ENCODE measurements at regions not wholly inside any gene's neighbourhood (a gene's known extent, or its start where the extent isn't known, plus 50 kb on each side); places are given as distances from the start of the nearest gene placed in this dataset.

DNA sequence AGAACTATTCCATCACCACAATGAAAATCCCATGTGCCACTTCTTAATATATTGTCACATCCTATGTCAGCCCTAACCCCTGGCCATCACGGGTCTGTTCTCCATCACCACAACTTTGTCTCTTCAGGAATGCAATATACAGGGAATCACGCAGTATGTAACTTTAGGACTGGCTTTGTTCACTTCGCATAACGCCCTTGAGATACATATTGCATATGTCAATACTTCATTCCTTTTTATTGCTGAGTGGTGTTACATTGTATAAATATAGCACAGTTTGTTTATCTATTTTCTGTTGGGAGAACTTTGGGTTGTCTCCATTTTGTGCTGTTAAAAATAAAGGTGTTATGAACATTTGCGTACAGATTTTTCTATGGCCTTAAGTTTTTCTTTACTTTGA is 195.4 kb upstream of the ZMIZ1 start:
- DNase-seq (no peak), ATAC-seq (no peak)

DNA sequence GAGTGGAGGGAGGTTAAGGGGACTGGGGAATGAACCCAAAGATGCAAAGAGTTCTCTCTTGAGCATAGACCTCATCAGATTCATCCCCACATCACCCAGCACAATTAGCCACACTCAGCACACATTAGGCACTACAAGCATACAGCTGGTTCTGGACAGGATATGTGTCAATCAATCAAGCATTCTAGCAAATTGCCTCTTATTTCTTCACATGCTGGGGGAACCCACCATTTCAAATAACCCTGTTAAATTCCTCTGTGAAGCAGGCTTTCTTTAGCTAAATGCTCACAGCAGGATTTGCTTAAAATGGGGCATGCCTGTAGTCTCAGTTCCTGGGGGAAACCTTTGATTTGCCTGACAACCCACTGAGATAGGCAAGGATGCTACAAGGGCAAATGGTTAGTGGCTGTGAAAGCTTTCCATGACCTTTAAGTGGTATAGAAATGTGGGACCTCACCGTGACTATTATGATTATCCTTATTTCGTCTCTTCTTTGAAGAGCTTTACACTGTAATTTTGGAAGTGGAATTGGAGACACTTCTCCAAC is 193.4 kb upstream of the ZMIZ1 start:
- ATAC-seq = no peak
- no peak for DNase-seq

DNA sequence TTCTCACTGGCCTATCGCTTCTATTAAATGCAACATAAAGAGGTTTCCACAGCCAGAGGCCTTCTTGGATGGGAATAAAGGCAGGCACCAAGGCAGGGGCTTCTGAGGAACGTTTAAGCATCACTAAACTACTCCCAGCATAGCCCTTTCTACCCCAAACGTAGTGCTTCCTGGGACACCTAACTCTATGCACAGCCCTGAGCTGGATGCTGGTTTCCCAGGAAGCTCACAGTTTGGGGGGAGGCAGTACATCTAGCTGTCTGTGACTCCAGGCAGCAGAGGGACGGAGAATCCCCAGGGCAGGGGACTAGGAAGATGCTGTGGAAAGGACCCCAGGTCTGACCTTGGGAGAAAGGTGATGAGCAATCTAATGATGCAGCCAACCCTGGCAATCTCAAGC is 192.8 kb upstream of the ZMIZ1 start:
- no peak for DNase-seq
- no peak for ATAC-seq

DNA sequence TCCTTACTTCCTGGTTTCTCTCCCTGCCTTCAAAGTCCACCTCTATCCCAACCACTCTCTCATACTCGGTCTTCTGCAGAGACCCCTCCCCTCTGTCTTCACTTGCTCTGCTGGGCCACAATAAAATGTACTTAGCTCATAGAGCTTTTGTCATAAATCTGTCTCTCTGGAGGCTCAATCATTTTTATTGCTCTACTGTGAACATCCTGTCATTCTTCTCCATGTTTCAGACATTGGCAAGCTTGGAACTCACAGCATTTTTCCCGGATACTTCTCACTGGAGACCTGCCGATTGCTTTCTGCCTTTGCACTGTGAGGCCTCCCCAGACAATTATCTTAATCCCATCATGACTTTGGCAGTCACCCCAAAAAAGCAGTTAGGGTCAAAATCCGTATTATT is 192.3 kb upstream of the ZMIZ1 start:
- no peak for DNase-seq

DNA sequence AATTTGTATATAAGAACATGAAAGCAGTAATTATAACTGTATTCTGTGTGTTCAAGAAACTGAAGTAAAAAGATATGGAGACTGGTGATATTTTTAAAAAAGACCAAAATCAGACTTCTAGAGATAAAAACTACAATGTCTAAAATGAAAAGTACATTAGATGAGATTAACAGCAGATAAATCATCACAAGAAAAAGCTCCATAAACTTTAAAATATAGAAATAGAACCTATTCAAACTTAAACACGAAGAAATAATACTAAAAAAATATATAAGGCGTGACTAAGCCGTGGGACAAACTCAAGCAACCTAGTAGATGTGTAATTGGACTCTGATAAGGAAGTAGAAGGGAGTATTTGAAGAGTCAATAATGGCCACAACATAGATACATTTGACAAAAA is 189.1 kb upstream of the ZMIZ1 start:
- DNase-seq (no peak), ATAC-seq (no peak)

More for the DNA sequence above, 192.3 kb upstream of the ZMIZ1 start:
- no peak for ATAC-seq

DNA sequence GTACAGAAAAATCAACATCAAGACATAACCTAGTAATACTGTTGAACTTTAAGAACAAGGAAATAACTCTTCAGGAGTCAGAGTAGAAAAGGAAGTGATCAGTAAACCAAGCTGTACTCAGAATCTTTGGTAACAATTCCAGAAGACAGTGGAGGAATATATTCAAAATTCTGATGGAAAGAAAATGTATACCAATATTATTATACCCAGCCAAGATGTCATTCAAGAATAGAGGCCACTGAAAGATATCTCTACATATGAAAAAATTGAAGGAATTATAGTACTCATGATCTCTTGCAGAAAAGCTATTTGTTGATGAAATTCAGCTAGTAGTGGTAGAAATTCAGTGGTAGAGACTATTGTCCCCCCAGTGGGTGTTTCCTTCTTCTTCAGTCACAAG is 182.6 kb upstream of the ZMIZ1 start:
- no peak for DNase-seq
- no peak for ATAC-seq

DNA sequence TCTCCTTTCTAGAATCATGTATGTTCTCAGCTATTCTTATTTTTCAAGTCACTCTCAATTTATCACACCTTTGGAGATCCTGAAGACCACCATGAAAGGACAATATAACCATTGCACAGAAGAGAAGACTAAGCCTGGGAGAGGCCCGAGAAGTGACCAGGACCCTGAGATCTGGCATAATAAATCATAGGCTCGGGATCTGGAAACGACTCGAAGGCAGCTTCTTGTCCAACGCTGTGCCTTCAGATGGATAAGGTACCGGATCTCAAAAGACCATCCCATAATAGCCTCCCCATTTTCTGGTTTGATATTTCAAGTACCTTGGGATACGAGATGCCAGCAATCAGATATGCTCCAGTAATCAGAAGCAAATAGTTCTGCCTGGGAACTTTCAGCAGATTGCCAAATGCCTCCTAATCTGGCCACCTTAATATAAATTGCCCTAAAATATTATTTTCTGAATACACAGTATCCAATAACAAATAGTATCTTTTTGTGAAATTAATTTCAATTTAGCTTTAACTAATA is 179.2 kb upstream of the ZMIZ1 start:
- ATAC-seq (no peak), DNase-seq (no peak)

DNA sequence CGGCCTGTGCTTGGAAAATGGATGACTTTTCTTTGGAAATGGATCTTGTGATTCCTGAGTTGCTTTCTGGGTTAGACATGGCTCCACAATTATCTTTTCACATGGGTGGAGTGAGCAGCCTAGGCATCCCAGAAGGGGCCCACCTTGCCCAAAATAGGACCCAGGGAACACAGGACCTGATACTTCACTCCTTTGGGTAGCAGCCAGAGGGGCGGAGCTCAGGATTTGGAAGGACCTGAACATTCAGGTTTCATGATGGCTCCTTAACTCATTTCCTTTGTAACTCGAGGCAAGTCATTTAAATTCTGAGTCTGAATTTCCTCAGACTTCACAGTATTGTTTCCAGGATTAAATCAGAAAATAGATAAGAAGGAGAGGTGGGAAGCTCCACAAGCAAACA is 178.3 kb upstream of the ZMIZ1 start:
- ATAC-seq (no peak), DNase-seq (no peak)

DNA sequence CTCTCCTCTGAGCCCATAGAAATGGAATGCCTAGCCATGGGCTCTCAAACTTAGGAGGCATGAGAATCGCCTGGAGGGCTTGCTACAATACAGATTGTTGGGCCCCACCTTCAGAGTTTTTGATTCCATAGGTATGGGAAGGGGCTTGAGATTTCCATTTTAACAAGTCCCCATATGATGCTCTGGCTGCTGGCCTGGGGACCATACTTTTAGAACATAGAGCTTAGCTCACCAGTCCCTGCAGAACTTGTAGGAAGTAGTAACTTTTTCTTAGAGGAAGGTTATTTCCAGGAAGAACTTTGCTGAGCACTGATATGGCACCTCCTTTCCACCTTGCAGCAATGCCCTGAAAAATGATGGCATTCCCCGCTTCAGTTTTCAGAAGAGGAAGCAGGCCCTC is 177.0 kb upstream of the ZMIZ1 start:
- ATAC-seq (no peak), DNase-seq (no peak)

DNA sequence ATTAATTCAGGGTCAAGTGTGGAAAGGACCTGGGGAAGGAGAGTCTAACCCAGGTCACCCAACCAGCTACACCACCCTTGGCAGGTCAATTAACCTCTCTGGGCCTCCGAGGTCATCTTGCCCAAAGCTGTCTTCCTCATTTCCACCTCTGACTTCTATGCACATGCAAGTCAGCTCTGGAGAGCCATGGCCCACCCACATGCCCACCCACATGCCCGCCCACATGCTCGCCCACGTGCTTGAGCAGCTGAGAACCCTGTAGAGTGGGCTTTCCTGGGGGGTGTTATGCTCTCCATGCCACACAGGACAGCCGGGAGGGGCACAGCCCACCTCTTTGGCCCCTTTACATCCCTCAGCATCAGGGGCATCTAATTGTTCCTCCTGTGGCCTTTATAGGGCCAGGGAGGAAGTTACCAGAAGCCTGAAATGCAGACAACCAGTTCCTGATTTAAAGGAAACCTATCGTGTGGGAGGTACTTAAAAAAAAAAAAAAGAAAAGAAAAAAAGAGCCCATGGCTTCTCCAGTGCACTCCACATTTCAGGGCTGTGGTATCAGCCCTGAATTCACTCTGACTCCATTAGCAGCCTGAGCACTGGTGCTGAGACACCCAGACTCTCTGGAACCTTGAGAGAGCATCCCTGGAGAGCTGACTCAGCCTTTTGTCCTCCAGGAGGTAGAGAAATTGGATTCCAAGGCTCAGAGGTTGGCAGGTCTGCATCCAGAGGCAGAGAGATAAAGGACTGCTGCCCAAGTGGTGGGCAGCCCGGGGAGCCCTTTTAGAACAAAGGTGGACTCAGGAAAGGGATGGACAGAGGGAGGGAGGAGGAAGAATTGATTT is 176.2 kb upstream of the ZMIZ1 start:
- DNase-seq = no peak
- ATAC-seq = no peak

DNA sequence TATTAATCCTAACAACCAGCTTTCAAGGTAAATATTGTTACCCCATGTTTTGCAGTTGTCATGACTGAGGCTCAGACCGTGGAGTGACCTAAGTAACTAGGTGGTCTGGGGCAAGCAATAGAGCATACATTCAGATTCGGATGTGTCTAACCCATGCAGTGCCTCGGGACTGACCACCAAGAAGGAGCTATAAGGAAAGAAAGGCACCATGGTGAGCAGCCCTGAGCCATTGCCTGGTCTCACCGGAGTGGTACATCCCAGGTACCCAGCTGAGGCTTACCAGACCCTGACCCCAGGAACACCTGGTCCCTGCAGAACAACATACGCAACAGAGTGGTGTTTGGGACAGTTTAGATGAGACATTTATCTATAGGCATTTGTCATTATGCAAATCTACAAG is 175.5 kb upstream of the ZMIZ1 start:
- DNase-seq (no peak), ATAC-seq (no peak)

DNA sequence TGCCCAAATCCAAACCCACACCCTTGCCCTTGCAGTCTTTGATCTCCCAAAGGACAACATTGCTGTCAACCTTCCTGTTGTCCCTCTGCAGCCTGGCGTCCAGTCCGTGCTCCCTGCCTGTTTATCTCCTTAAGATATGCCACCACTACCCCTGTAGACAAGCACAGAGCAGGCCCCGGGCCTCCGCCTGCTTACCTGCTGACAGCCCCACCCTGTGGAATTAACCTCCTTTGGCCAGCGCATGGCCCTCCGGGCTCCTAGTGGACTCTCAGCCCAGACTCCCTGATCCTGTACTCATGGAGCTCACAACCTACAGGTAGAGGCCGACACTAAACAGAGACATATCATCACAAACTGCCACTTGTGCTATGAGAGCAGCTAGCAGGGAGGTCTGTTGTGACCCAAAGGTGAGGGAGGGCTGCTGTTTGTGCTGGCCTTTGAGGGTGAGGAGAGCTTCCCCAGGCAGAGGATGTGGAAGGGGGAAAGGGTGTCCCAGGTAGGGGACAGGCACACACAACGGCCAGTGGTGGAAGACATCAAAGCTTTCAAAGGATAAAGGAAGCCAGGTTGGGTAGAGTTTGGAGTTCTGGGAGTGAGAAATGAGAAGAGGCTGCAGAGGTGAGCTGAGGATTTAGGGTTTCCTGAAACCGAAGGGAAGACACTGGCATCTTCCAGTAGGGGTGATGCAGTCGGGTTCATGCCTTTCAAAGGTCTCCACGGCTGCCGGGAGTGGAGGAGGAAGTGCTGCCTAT is 174.5 kb upstream of the ZMIZ1 start:
- ATAC-seq (no peak), DNase-seq (no peak)

DNA sequence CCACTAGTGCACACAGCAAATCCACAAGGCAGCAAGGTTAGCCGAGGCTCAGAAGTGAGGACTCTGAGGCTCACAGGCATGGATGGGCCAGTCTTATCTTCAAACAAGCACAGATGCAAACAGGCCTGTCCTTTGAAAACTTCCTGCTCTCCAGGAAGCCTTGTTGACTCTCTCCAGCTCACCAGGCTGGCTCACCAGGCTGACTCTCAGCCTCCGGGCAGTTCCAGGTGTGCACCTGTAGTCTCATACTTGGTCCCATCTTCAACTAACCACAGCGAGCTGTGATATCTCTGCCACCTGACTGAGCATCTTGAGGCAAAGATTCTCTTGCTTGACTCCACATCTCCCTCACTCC is 173.9 kb upstream of the ZMIZ1 start:
- ATAC-seq (no peak), DNase-seq (no peak)

DNA sequence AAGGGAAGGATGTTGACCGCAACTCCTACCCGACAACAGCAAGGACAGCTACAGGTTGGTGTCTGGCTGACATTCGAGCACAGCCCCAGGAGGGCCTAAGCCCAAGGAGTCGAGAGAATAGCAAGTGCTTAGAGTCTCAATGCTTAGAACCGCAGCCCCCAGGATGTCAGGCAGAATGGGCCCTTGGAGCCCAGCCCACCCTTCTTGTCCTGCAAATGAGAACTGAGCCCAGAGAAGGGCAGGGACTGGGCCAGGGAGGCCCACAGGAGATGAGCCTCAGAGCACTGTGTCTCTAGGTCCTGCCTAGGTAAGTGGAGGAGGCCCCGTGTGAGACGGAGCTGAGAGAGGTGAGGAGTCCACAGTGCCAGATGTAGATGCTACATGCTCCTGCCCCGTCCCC is 173.3 kb upstream of the ZMIZ1 start:
- DNase-seq = no peak
- ATAC-seq = peak; percentile 10

DNA sequence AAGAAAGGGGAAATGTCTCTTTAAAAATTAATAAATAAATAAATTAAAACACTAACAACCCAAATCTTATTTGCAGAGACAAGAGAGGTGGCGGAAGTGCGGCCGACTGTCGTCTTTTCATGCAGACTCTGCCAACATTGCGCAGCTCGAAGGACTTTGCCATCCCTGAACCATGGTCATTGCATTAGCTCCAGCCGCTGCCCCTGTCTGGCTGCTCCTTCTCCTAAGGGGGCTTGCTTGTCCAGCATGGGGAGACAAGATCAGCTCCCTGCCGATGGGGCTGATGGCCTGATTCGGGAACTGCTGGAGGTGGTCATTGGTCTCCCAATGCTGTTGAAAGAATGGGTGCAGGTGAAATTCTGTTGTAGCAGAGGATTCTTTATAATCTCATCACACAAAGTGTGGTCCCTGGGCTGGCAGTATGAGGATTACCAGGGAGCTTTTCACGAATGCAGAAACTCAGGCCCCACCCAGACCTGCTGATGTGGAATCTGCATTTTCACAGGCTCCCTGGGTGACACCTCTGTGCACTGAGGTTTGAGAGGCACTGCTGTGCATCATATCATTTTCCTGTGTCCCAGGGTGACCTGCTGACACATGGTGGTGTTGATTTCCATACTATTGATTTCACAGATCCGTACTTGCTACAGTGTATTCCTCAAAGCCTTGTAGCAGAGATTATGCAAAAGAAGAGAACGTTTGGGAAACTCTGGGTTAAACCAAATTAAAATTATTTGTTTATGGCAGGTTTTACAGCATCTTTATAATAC is 172.4 kb upstream of the ZMIZ1 start:
- ATAC-seq = no peak
- DNase-seq = no peak

DNA sequence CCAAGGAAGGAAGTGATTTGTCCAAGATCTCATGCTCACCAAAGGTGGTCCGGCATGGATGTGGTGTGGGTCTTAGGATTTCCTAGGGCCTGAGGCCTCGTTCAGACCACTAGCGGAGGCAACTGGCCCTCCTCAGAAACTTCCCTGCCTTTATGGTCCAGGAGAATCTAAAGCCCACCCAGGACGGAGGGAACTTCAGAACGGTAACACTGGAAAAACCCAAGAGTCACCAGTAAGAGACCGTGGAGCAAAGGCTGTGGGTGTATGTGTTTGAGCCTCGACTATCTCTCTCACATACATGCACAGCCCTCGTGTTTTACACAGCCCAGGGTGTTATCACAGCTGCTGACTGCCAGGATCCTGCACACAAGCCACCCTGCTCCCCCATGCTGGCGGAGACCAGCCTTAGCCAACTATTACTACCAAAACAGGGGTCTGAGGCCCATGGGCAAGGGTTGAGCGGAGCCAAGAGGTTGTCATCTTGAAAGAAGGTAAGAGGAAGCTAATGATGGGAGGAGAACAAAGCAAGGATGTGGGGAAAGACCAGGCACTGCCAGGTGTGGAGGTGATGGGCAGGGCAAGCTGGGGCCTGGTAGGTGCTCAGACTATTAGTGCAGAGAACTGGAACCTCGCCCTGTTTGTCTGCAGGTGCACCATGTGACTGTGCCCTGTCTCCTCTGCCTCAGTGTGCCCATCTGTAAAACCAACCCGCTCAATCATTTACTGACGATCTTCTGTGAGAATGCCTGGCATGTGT is 170.2 kb upstream of the ZMIZ1 start:
- DNase-seq (no peak), ATAC-seq (no peak)

DNA sequence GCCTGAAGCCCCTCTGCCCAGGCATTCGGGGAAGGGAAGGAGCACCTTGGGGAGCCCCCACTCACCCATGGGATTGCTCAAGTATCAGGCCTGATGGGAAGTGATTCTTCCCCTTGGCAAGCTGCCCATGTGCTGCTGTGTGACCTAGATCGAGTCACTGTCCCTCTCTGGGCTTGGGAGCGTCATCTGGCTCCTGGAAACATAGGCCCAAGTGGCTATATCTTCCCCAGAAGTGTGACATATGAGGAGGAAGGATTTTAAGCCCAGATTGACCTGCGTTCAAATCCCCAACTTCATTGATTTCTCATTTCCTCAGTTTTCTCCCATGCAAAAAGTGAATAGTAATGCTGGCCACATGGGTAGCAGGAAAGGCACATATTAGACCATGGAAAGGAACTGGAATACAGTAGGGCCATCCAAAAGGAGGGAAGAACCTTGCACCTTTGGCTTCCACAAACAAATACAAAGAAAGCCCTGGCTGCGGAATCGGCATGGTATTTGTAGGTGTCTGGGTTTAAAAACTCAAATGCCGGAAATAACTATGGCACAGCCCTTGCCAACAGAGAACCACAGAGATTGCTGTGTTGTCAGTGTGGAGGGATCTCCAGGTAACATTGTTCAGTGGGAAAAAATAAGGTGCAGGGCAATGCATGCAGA is 169.5 kb upstream of the ZMIZ1 start:
- no peak for DNase-seq
- no peak for ATAC-seq

DNA sequence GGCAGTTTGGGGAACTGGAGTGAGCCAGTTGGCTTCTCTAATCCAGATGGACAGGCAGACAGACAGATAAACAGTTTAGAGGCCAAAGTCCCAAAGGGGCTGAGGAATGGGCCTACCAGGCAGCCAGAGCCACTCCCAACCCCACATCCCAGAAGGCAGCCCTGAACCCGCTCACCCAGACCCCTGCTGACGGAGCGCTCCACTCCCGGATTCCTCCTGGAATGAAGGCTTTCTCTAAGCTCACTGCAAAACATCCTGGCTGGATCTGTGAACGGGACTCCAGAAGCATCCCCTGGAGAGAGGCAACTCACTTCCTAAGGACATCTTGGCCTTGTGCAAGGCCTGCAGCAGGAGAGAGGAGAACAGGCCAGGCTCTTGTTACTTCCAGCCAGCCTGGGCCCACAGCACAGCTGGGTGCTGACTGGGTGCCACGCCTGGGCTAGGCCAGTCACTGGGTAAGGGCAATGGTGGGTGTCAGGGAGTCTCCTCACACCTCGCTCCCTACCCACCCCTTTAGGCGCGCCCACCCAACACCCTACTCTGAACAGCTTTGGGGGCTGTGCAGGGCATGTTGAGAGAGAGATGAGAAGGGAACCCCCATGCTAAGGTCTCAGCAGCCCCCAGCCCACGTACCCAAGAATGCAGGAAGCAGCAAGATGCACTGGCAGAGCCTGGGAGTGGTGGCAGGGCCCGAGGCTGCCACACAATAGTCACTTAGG is 168.6 kb upstream of the ZMIZ1 start:
- ATAC-seq (no peak), DNase-seq (no peak)

DNA sequence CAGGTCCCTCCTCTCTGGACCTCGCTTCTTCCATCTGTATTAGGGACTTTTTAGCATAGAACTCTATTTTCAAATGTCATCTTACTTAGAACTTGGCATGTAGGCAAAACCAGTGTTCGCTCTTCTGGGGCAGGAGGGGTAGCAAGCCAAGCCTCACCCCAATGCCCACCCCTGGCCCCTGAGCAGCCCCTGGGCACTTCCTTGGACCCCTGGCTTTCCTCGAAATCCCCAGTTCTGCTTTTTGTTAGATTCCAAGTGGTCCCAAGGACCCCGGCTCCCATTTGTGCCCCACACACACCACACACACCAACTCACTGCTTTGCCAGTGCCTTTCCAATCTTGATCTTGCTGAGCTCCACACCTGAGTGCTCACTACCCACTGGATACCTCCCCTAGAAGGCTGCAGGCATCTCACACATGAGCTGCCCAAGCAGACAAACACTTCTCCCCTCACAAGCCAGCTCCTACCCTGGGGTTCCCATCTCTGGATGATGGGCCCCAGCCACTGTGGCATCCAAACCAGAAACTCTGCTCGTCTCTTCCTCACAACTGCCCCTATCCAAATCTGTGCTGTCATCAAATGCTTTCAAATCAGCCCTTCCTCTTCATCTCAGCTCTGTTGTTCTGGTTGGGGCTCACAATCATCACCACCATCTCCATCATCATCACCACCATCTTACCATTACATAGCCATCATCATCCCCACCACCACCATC is 167.9 kb upstream of the ZMIZ1 start:
- ATAC-seq = no peak
- no peak for DNase-seq

DNA sequence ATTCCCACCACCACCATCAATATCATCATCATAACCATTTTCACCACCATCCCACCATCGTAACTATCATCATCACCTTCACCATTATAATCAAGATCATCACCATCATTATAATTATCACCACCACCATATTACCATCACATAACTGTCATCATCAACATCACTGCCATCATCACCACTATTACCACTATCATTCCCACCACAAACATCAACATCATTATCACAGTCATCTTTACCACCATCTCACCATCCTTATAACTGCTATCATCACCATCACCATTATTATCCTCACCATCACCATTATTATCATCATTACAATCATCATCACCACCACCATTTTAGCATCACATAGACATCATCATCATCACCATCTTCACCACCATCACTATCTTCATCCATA is 167.1 kb upstream of the ZMIZ1 start:
- no peak for ATAC-seq

More for the DNA sequence above, 167.1 kb upstream of the ZMIZ1 start:
- no peak for DNase-seq
